ENCODE measurements at regions not wholly inside any gene's neighbourhood (a gene's known extent, or its start where the extent isn't known, plus 50 kb on each side); places are given as distances from the start of the nearest gene placed in this dataset.

DNA sequence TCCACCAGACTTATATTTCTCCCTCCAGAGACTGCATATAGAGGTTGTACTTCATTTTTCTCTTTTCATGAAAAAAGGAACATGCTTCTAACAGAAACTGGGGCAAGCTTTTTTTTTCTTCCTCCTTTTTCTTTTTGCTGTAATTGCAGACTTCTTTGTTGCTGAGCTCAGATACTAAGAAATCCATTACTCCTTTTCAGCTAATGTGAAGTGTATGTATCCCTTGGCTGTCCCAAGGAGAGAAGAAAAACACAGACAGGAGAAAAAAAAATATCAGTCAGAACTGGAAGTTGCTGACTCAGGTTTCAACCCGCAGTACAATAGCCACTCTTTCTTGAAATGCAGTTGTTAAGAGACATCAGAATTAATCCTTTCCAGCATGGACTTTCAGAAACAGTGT lies 1248.4 kb downstream of the LRFN5 start:
- H3K4me3 ChIP-seq (ENCODE audit: control extremely low read depth in 1 of 5, extremely low read depth in 1 of 5, insufficient read depth in 1 of 5, low read depth in 2 of 5, low read length in 4 of 5), result no peak overlapping the region
- POLR2A ChIA-PET, result no interaction called here
- ATAC-seq (ENCODE audit: low read depth), result no peak

DNA sequence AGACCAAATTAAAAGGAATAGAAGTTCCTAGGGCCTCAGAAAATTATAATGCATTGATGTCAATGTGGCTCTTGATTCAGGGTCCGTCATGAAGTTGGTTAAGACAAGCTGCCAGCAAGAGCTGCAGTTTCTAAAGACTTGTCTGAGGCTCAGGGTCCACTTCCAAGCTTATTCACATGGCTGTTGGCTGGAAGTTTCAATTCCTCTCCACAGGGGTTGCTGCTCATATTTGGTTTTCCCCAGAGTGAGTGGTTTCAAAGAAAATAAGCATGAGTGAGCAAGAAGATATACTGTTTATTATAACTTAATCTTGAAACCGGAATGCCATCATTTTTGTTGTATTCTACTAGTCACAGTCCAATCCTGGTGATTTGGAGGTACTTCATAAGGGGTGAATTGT lies 1247.4 kb downstream of the LRFN5 start:
- Histone ChIP-seq H3K9ac (ENCODE audit: low read length) (no peak overlapping the region), H3K36me3 (replicated peaks in 1 of 2; ENCODE audit: control extremely low read depth in 1 of 2, control insufficient read depth in 1 of 2, extremely low read depth in 1 of 2, insufficient read depth in 2 of 2, low read length in 1 of 2) (no peaks in the 10 kb centered on the region), H3K27me3 (replicated peaks in 1 of 4; ENCODE audit: control extremely low read depth in 1 of 4, control insufficient read depth in 3 of 4, insufficient read depth in 4 of 4, low read length in 3 of 4) (no peaks in the 10 kb centered on the region), H3K4me1 (ENCODE audit: control insufficient read depth in 2 of 2, insufficient read depth in 2 of 2, low read length in 2 of 2) (no peaks in the 10 kb centered on the region), H3K9me3 (ENCODE audit: control extremely low read depth in 1 of 3, control insufficient read depth in 2 of 3, insufficient read depth in 1 of 3, low read length in 2 of 3) (no peaks in the 10 kb centered on the region), H3K4me2 (replicated peaks; ENCODE audit: low read depth, low read length, poor library complexity, severe bottlenecking) (no peak overlapping the region), H4K20me1 (ENCODE audit: control insufficient read depth, insufficient read depth, low read length, poor library complexity, severe bottlenecking) (no peaks in the 10 kb centered on the region), H2AFZ (ENCODE audit: insufficient read depth, low read depth, low read length, poor library complexity, severe bottlenecking) (no peak overlapping the region), H3K79me2 (ENCODE audit: control insufficient read depth, insufficient read depth, low read length) (no peaks in the 10 kb centered on the region), H3K4me3 (ENCODE audit: control extremely low read depth in 1 of 5, extremely low read depth in 1 of 5, insufficient read depth in 1 of 5, low read depth in 2 of 5, low read length in 4 of 5) (no peak overlapping the region), H3K27ac (ENCODE audit: low read length in 2 of 2) (no peak overlapping the region)
- H3K4me1 Mint-ChIP-seq, result peaks cover 11% of the 10 kb centered on the region
- POLR2A ChIA-PET, result no interaction called here
- no CpG with 5 or more reads among the region's 2 CpGs for WGBS (ENCODE audit: insufficient coverage)
- H3K27me3 Mint-ChIP-seq, result no peaks in the 10 kb centered on the region
- no peak for DNase-seq
- no peak for TF ChIP-seq EZH2 (IDR thresholded peaks at IDR 0.05; ENCODE audit: borderline replicate concordance, insufficient read depth, low read depth, low read length, poor library complexity, severe bottlenecking)
- TF ChIP-seq, protein P1, sequence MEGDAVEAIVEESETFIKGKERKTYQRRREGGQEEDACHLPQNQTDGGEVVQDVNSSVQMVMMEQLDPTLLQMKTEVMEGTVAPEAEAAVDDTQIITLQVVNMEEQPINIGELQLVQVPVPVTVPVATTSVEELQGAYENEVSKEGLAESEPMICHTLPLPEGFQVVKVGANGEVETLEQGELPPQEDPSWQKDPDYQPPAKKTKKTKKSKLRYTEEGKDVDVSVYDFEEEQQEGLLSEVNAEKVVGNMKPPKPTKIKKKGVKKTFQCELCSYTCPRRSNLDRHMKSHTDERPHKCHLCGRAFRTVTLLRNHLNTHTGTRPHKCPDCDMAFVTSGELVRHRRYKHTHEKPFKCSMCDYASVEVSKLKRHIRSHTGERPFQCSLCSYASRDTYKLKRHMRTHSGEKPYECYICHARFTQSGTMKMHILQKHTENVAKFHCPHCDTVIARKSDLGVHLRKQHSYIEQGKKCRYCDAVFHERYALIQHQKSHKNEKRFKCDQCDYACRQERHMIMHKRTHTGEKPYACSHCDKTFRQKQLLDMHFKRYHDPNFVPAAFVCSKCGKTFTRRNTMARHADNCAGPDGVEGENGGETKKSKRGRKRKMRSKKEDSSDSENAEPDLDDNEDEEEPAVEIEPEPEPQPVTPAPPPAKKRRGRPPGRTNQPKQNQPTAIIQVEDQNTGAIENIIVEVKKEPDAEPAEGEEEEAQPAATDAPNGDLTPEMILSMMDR (IDR thresholded peaks at IDR 0.05), result no peak
- no peak for ATAC-seq (ENCODE audit: low read depth)
- H3K4me3 Mint-ChIP-seq, result no peak overlapping the region
- intact Hi-C loops (cut with micrococcal nuclease), result no loop called here
- CTCF ChIA-PET, result no interaction called here
- H3K9me3 Mint-ChIP-seq (ENCODE audit: insufficient read depth), result no peaks in the 10 kb centered on the region
- H3K27ac Mint-ChIP-seq, result no peak overlapping the region

More for the DNA sequence above, 1248.4 kb downstream of the LRFN5 start:
- no peaks in the 10 kb centered on the region for H3K79me2 ChIP-seq (ENCODE audit: control insufficient read depth, insufficient read depth, low read length)
- no peaks in the 10 kb centered on the region for H3K36me3 ChIP-seq (replicated peaks in 1 of 2; ENCODE audit: control extremely low read depth in 1 of 2, control insufficient read depth in 1 of 2, extremely low read depth in 1 of 2, insufficient read depth in 2 of 2, low read length in 1 of 2)
- intact Hi-C loops (cut with micrococcal nuclease), result no loop called here
- no peaks in the 10 kb centered on the region for H3K27me3 ChIP-seq (replicated peaks in 1 of 4; ENCODE audit: control extremely low read depth in 1 of 4, control insufficient read depth in 3 of 4, insufficient read depth in 4 of 4, low read length in 3 of 4)
- H3K27me3 Mint-ChIP-seq, result no peaks in the 10 kb centered on the region
- H3K27ac ChIP-seq (ENCODE audit: low read length in 2 of 2), result no peak overlapping the region
- no peak overlapping the region for H2AFZ ChIP-seq (ENCODE audit: insufficient read depth, low read depth, low read length, poor library complexity, severe bottlenecking)
- no peaks in the 10 kb centered on the region for H3K9me3 Mint-ChIP-seq (ENCODE audit: insufficient read depth)
- H3K4me2 ChIP-seq (replicated peaks; ENCODE audit: low read depth, low read length, poor library complexity, severe bottlenecking), result no peak overlapping the region
- no peaks in the 10 kb centered on the region for H3K4me1 ChIP-seq (ENCODE audit: control insufficient read depth in 2 of 2, insufficient read depth in 2 of 2, low read length in 2 of 2)
- no peak for DNase-seq
- no peak overlapping the region for H3K27ac Mint-ChIP-seq
- no peak overlapping the region for H3K9ac ChIP-seq (ENCODE audit: low read length)
- H3K4me1 Mint-ChIP-seq, result peaks cover 11% of the 10 kb centered on the region
- TF ChIP-seq, protein P1 (IDR thresholded peaks at IDR 0.05), result no peak
- no peak for TF ChIP-seq EZH2 (IDR thresholded peaks at IDR 0.05; ENCODE audit: borderline replicate concordance, insufficient read depth, low read depth, low read length, poor library complexity, severe bottlenecking)
- no CpG with 5 or more reads among the region's 1 CpG for WGBS (ENCODE audit: insufficient coverage)
- H3K4me3 Mint-ChIP-seq, result no peak overlapping the region
- H4K20me1 ChIP-seq (ENCODE audit: control insufficient read depth, insufficient read depth, low read length, poor library complexity, severe bottlenecking), result no peaks in the 10 kb centered on the region
- CTCF ChIA-PET, result no interaction called here
- H3K9me3 ChIP-seq (ENCODE audit: control extremely low read depth in 1 of 3, control insufficient read depth in 2 of 3, insufficient read depth in 1 of 3, low read length in 2 of 3), result no peaks in the 10 kb centered on the region

All from B cell (primary cell).